ENCODE measurements at regions not wholly inside any gene's neighbourhood (a gene's known extent, or its start where the extent isn't known, plus 50 kb on each side); places are given as distances from the start of the nearest gene placed in this dataset.
A peak's percentile ranks its signal among the peaks of the same experiment; 100 is the strongest.

DNA sequence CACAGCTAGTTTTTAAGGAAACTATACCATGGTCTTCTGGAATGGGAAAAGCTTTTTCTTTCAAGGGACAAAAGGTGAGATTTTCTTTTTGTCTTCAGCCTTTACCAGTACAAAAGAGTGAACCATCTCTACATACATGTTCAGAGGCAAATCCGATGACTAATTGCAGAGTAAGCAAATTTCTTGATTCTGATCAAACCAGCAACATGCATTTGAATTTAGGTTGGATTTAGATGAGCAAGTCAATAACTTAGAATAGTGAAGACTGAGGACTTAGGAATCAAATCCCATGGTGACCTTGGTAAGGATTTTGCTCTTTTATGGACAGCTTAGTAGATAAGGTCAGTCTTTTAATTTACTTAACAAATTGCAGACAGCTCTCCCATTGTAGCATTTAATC, 65.9 kb upstream of the BLID start:
- TF ChIP-seq, protein P1, sequence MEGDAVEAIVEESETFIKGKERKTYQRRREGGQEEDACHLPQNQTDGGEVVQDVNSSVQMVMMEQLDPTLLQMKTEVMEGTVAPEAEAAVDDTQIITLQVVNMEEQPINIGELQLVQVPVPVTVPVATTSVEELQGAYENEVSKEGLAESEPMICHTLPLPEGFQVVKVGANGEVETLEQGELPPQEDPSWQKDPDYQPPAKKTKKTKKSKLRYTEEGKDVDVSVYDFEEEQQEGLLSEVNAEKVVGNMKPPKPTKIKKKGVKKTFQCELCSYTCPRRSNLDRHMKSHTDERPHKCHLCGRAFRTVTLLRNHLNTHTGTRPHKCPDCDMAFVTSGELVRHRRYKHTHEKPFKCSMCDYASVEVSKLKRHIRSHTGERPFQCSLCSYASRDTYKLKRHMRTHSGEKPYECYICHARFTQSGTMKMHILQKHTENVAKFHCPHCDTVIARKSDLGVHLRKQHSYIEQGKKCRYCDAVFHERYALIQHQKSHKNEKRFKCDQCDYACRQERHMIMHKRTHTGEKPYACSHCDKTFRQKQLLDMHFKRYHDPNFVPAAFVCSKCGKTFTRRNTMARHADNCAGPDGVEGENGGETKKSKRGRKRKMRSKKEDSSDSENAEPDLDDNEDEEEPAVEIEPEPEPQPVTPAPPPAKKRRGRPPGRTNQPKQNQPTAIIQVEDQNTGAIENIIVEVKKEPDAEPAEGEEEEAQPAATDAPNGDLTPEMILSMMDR (conservative IDR thresholded peaks at IDR 0.05; ENCODE audit: low read depth, low read length) = no peak
- H3K4me3 ChIP-seq (ENCODE audit: low read length) = no peak overlapping the region
- no peak for DNase-seq (ENCODE audit: low read depth)

DNA sequence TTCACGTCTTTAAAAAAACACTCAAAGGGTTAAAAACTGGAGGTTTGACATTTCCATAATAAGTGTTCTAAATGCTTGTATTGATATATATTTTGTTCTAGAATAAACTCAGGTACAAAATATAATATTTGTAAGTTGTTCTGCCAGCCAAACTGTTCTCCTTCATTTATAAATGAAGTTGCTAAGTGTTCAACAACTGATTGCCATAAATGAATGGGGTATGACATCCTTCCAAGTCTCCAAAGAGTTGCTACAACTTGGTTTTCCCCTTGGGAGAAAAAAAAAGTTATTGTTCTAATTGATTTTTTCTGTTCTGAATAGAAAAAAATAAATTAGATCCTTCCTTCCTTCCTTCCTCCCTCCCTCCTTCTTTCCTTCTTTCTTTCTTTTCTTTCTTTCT, 65.4 kb upstream of the BLID start:
- TF ChIP-seq, protein P1 (conservative IDR thresholded peaks at IDR 0.05; ENCODE audit: low read depth, low read length) = no peak
- H3K4me3 ChIP-seq (ENCODE audit: low read length) = no peak overlapping the region
- no peak for DNase-seq (ENCODE audit: low read depth)

DNA sequence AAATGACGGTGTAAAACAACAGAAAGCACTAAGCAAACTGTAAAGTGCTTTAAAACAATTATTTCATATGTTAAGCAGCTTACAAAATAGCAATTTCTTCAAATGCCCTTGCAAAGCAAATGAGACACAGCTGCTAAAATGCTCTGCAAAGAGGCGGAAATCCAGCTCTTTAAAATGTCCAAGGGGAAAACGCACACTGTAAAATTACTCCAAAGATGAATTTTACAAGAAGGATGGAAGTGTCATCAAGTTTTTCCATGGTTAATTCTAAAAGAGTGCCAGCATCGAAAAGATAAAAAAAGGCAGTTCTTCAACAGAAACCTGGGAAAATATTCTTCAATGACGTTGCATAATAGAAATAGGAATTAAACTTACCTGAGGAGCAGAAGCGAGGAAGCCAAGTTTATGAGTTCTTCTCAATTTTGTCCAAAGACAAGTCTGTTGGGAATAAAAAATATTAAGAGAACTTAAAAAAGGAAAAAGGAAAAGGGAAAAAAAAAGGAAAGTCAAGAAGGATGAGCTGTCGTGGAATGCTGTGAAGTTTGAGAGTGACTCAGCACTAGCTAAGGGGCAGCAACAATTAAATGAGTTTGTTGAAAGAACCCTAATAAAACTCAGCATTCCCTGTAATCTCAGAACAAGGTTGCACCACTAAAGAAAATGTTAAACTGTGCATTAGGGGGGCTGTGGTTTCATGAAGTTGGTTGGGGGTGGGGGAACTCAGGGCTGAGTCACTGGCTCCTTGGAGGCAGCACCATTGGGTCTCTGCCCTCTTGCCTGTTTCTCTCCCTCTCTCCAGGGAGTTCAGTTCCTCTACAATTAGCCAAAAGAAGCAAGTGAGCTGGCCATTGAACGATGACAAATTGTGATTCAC, 64.2 kb upstream of the BLID start:
- H3K4me3 ChIP-seq (ENCODE audit: low read length) = peak overlapping the region; percentile 30
- DNase-seq (ENCODE audit: low read depth) = no peak
- TF ChIP-seq, protein P1 (conservative IDR thresholded peaks at IDR 0.05; ENCODE audit: low read depth, low read length) = no peak

GRCh38 chr11:122178795-122179194, 62.8 kb upstream of the BLID start:
- H3K4me3 ChIP-seq (ENCODE audit: low read length) = peak overlapping the region; percentile 30

DNA sequence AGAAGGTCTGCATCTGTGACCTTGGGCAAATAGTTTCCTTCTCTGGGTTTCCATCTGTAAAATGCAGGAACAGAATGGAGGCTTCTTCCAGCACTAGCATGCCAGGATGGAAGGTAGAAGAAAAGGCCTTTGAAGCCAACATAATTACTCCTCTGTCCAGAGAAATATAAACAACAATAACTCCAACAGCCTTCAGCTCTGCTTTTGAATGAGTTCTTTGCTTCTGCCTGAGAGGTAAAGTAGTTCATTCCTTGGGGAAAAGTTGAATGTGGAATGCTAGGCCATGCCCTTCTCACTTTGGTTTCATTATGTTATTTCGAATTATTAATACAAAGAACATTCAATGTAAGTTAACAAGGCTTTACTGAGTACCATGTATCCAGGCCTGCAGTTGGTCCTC, 61.2 kb upstream of the BLID start:
- DNase-seq (ENCODE audit: low read depth) = no peak
- TF ChIP-seq, protein P1 (conservative IDR thresholded peaks at IDR 0.05; ENCODE audit: low read depth, low read length) = no peak
- no peak overlapping the region for H3K4me3 ChIP-seq (ENCODE audit: low read length)

More at GRCh38 chr11:122178795-122179194, 62.8 kb upstream of the BLID start:
- no peak for DNase-seq (ENCODE audit: low read depth)
- TF ChIP-seq, protein P1 (conservative IDR thresholded peaks at IDR 0.05; ENCODE audit: low read depth, low read length) = no peak

DNA sequence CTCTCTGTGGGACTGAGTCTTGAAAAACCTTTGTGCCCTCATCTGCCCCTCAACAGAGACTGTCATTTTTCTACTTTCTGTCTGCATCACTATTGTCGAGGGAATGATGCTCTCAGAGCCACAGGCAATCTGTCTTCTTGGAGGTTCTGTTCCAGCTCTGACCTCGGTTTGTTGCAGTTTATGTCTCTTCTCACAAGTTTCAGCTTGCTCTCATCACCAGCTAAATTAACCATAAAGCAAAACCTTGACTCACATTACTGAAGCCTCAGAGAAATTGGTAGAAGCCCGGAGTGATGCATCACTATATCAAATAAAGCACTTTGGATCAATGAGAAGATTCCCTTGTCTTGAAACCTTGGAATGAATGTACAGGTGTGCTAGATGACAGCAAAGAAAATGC, 60.6 kb upstream of the BLID start:
- DNase-seq (ENCODE audit: low read depth) = no peak
- TF ChIP-seq, protein P1 (conservative IDR thresholded peaks at IDR 0.05; ENCODE audit: low read depth, low read length) = no peak
- no peak overlapping the region for H3K4me3 ChIP-seq (ENCODE audit: low read length)

- no peak overlapping the region for H3K4me3 ChIP-seq (ENCODE audit: low read length)
Observed at GRCh38 chr11:122175306-122175705, 59.3 kb upstream of the BLID start.

More at GRCh38 chr11:122175306-122175705, 59.3 kb upstream of the BLID start:
- TF ChIP-seq, protein P1 (conservative IDR thresholded peaks at IDR 0.05; ENCODE audit: low read depth, low read length) = no peak
- DNase-seq (ENCODE audit: low read depth) = no peak

Measured in retinal pigment epithelial cell (primary cell).